ENCODE measurements at regions not wholly inside any gene's neighbourhood (a gene's known extent, or its start where the extent isn't known, plus 50 kb on each side); places are given as distances from the start of the nearest gene placed in this dataset.

DNA sequence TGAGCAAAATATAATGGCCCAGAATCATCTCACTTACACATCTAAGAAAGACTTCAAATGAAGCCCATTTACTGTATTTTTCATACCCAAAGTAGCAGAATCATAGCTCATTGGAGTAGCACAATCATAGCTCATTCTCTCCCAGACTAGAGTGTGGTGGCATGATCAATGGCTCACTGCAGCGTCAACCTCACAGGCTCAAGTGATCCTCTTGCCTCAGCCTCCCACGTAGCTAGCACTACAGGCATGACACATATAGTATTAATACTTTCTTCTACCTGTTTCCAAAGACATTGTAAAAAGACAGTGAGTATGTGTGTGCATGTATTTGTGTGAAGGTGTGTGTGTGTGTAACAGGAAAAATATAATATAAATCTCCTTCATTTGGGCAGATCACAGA is 1247.9 kb upstream of the ACO1 start:
- Histone ChIP-seq H4K20me1 (ENCODE audit: control insufficient read depth, insufficient read depth, low read depth, low read length) (no peaks in the 10 kb centered on the region), H3K9me3 (ENCODE audit: control insufficient read depth, insufficient read depth, low read length) (no peaks in the 10 kb centered on the region), H3K4me1 (ENCODE audit: control insufficient read depth, low read length) (no peaks in the 10 kb centered on the region), H3K27ac (ENCODE audit: low read depth, low read length) (no peak overlapping the region), H3K79me2 (ENCODE audit: control insufficient read depth, low read length) (no peaks in the 10 kb centered on the region), H3K4me2 (ENCODE audit: low read length) (no peak overlapping the region), H3K4me3 (ENCODE audit: low read length) (no peak overlapping the region), H3K27me3 (ENCODE audit: control insufficient read depth, low read length) (no peaks in the 10 kb centered on the region), H3K36me3 (ENCODE audit: control insufficient read depth, low read length) (no peaks in the 10 kb centered on the region), H3F3A (ENCODE audit: control insufficient read depth, insufficient read depth) (no peaks in the 10 kb centered on the region), H3K9me2 (replicated peaks; ENCODE audit: control insufficient read depth, low read length) (no peaks in the 10 kb centered on the region)
- no peak for TF ChIP-seq EZH2phosphoT487 (IDR thresholded peaks at IDR 0.05; ENCODE audit: borderline replicate concordance, low read length)
- TF ChIP-seq, protein P1, sequence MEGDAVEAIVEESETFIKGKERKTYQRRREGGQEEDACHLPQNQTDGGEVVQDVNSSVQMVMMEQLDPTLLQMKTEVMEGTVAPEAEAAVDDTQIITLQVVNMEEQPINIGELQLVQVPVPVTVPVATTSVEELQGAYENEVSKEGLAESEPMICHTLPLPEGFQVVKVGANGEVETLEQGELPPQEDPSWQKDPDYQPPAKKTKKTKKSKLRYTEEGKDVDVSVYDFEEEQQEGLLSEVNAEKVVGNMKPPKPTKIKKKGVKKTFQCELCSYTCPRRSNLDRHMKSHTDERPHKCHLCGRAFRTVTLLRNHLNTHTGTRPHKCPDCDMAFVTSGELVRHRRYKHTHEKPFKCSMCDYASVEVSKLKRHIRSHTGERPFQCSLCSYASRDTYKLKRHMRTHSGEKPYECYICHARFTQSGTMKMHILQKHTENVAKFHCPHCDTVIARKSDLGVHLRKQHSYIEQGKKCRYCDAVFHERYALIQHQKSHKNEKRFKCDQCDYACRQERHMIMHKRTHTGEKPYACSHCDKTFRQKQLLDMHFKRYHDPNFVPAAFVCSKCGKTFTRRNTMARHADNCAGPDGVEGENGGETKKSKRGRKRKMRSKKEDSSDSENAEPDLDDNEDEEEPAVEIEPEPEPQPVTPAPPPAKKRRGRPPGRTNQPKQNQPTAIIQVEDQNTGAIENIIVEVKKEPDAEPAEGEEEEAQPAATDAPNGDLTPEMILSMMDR (IDR thresholded peaks at IDR 0.05; ENCODE audit: low read depth, low read length, poor library complexity, severe bottlenecking) = no peak

GRCh38 chr9:31137176-31138160 is 1247.0 kb upstream of the ACO1 start:
- H3K36me3 ChIP-seq (ENCODE audit: control insufficient read depth, low read length) = no peaks in the 10 kb centered on the region
- H3K27ac ChIP-seq (ENCODE audit: low read depth, low read length) = no peak overlapping the region
- no peaks in the 10 kb centered on the region for H4K20me1 ChIP-seq (ENCODE audit: control insufficient read depth, insufficient read depth, low read depth, low read length)
- TF ChIP-seq EZH2phosphoT487 (IDR thresholded peaks at IDR 0.05; ENCODE audit: borderline replicate concordance, low read length) = no peak
- TF ChIP-seq, protein P1 (IDR thresholded peaks at IDR 0.05; ENCODE audit: low read depth, low read length, poor library complexity, severe bottlenecking) = no peak
- H3K79me2 ChIP-seq (ENCODE audit: control insufficient read depth, low read length) = no peaks in the 10 kb centered on the region
- no peaks in the 10 kb centered on the region for H3K9me2 ChIP-seq (replicated peaks; ENCODE audit: control insufficient read depth, low read length)
- no peak overlapping the region for H3K4me3 ChIP-seq (ENCODE audit: low read length)
- no peak overlapping the region for H3K4me2 ChIP-seq (ENCODE audit: low read length)
- H3K4me1 ChIP-seq (ENCODE audit: control insufficient read depth, low read length) = no peaks in the 10 kb centered on the region
- no peaks in the 10 kb centered on the region for H3K9me3 ChIP-seq (ENCODE audit: control insufficient read depth, insufficient read depth, low read length)
- no peaks in the 10 kb centered on the region for H3K27me3 ChIP-seq (ENCODE audit: control insufficient read depth, low read length)
- no peaks in the 10 kb centered on the region for H3F3A ChIP-seq (ENCODE audit: control insufficient read depth, insufficient read depth)

GRCh38 chr9:31140316-31140715 is 1244.1 kb upstream of the ACO1 start:
- Histone ChIP-seq H4K20me1 (ENCODE audit: control insufficient read depth, insufficient read depth, low read depth, low read length) (no peaks in the 10 kb centered on the region), H3K9me2 (replicated peaks; ENCODE audit: control insufficient read depth, low read length) (no peaks in the 10 kb centered on the region), H3K36me3 (ENCODE audit: control insufficient read depth, low read length) (no peaks in the 10 kb centered on the region), H3K27me3 (ENCODE audit: control insufficient read depth, low read length) (no peaks in the 10 kb centered on the region), H3K4me1 (ENCODE audit: control insufficient read depth, low read length) (no peaks in the 10 kb centered on the region), H3K9me3 (ENCODE audit: control insufficient read depth, insufficient read depth, low read length) (no peaks in the 10 kb centered on the region), H3K27ac (ENCODE audit: low read depth, low read length) (no peak overlapping the region), H3K79me2 (ENCODE audit: control insufficient read depth, low read length) (no peaks in the 10 kb centered on the region), H3K4me3 (ENCODE audit: low read length) (no peak overlapping the region), H3F3A (ENCODE audit: control insufficient read depth, insufficient read depth) (no peaks in the 10 kb centered on the region), H3K4me2 (ENCODE audit: low read length) (no peak overlapping the region)
- TF ChIP-seq, protein P1 (IDR thresholded peaks at IDR 0.05; ENCODE audit: low read depth, low read length, poor library complexity, severe bottlenecking) = peak; percentile 46
- TF ChIP-seq EZH2phosphoT487 (IDR thresholded peaks at IDR 0.05; ENCODE audit: borderline replicate concordance, low read length) = no peak

All from DOHH2 (cell line).